ENCODE measurements at regions not wholly inside any gene's neighbourhood (a gene's known extent, or its start where the extent isn't known, plus 50 kb on each side); places are given as distances from the start of the nearest gene placed in this dataset.

- ATAC-seq: no peak
These were observed 252.7 kb upstream of the PTER start for GRCh38 chr10:16184096-16184597.

GRCh38 chr10:16184906-16185305 lies 251.9 kb upstream of the PTER start:
- FAIRE-seq: no peak

More at GRCh38 chr10:16184096-16184597, 252.7 kb upstream of the PTER start:
- Histone ChIP-seq H3K4me1 (no peaks in the 10 kb centered on the region), H3K9me3 (no peaks in the 10 kb centered on the region), H3K4me2 (no peak overlapping the region), H3K4me3 (no peak overlapping the region), H3K27ac (no peak overlapping the region)
- ChIA-PET CTCF (interaction anchor here (0.6 kb wide), 1 partner anchor 75 kb away, joined by 3 read pairs; no protein-coding TSS in a partner anchor), POLR2A (no interaction called here)
- DNase-seq (ENCODE audit: low read depth in 1 of 2, low spot score in 1 of 2) (no peak), FAIRE-seq (no peak)
- 12% methylated on average over 3 of the region's 3 CpGs for WGBS (ENCODE audit: missing lambda C conversion rate)
- TF ChIP-seq CTCF (IDR thresholded peaks at IDR 0.05) (no peak), EHF (CRISPR knock-in tag; IDR thresholded peaks at IDR 0.05) (no peak), CBX2 (IDR thresholded peaks at IDR 0.05; ENCODE audit: borderline replicate concordance, low read depth) (no peak), HOXB13 (CRISPR knock-in tag; IDR thresholded peaks at IDR 0.05; ENCODE audit: low read depth) (no peak), JUN (IDR thresholded peaks at IDR 0.05) (no peak), EHMT2 (IDR thresholded peaks at IDR 0.05; ENCODE audit: low read depth) (no peak), HMGXB4 (CRISPR knock-in tag; IDR thresholded peaks at IDR 0.05; ENCODE audit: borderline replicate concordance) (no peak), KDM1A (IDR thresholded peaks at IDR 0.05; ENCODE audit: low read depth) (no peak), CHD2 (IDR thresholded peaks at IDR 0.05; ENCODE audit: low read length, partially characterized antibody) (no peak), CHD4 (IDR thresholded peaks at IDR 0.05; ENCODE audit: borderline replicate concordance) (no peak)

More at GRCh38 chr10:16184906-16185305, 251.9 kb upstream of the PTER start:
- 0% methylated on average over 2 of the region's 2 CpGs for WGBS (ENCODE audit: missing lambda C conversion rate)
- no peak for ATAC-seq
- DNase-seq (ENCODE audit: low read depth in 1 of 2, low spot score in 1 of 2): no peak
- Histone ChIP-seq H3K4me3 (no peak overlapping the region), H3K9me3 (no peaks in the 10 kb centered on the region), H3K4me2 (no peak overlapping the region), H3K4me1 (no peaks in the 10 kb centered on the region), H3K27ac (no peak overlapping the region)
- ChIA-PET POLR2A (no interaction called here), CTCF (interaction anchor here (0.6 kb wide), 1 partner anchor 75 kb away, joined by 3 read pairs; no protein-coding TSS in a partner anchor)
- TF ChIP-seq RCOR1 (IDR thresholded peaks at IDR 0.05; ENCODE audit: low read depth, low read length) (no peak), CHD4 (IDR thresholded peaks at IDR 0.05; ENCODE audit: borderline replicate concordance) (no peak), SMC3 (IDR thresholded peaks at IDR 0.05) (no peak), HOXB5 (CRISPR knock-in tag; IDR thresholded peaks at IDR 0.05) (no peak), FOSB (CRISPR knock-in tag; IDR thresholded peaks at IDR 0.05) (no peak), JUN (IDR thresholded peaks at IDR 0.05) (no peak), NFE2L2 (conservative IDR thresholded peaks at IDR 0.05; ENCODE audit: low read length) (no peak), PBX3 (IDR thresholded peaks at IDR 0.05) (no peak), HMGXB4 (CRISPR knock-in tag; IDR thresholded peaks at IDR 0.05; ENCODE audit: borderline replicate concordance) (no peak), CEBPB (IDR thresholded peaks at IDR 0.05) (no peak)

All from A549 (cell line).